ENCODE measurements at regions not wholly inside any gene's neighbourhood (a gene's known extent, or its start where the extent isn't known, plus 50 kb on each side); places are given as distances from the start of the nearest gene placed in this dataset.
"Not testable (repeated sequence)": the region's sequence is repeated elsewhere in the genome, so short reads cannot be mapped to it uniquely, and the experiment has no call there.

DNA sequence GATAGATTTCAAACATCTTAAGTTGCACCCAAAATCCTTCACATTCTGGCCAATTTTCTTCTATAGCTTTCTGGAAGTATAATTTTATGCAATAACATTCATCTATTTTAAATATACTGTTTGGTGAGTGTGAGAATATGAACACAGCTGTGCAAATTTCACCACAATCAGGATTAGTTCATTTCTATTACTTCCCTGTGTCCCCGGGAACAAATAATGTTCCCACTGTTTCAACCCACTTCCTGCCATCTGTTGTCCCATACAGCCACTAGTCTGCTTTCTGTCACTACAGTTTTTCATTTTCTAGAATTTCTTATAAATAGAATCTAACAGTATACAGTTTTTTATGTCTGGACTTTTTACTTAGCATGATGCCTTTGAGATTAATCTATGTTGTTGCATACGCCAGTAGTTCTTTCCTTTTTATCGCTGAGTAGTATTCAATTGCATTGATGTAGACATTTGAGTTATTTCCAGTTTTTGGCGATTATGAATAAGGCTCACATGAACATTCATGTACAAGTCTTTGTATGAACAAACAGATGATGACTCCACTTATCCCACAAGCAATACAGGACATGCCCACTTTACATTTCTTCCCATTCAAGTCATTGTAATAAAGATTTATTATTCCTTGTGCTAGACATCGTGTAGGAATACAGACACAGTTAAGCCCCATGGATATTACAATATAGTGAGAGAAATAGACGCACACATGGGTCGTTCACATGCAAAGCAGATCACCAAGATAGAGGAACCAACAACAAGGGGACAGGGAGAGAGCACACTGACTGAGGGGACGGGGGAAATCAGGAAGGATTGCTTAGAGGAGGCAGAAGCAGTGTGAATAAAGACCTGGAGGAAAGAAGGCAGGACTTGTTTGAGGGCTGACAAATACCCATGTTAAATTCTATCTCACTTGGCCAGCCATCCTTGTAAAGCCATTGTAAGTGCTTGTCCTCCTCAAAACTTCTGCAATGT, 72.9 kb upstream of the PAX8 start:
- H3K4me3 ChIP-seq, result no peak overlapping the region
- 37 to 42% methylated on average over 8 of the region's 8 CpGs for WGBS, 2 donors
- no peaks in the 10 kb centered on the region for H3K4me1 ChIP-seq
- H3K9me3 ChIP-seq, result no peaks in the 10 kb centered on the region
- H3K27ac ChIP-seq, result no peak overlapping the region
- no peak for TF ChIP-seq POLR2A (IDR thresholded peaks at IDR 0.05)
- TF ChIP-seq EP300 (IDR thresholded peaks at IDR 0.05), result no peak
- TF ChIP-seq, protein P1, sequence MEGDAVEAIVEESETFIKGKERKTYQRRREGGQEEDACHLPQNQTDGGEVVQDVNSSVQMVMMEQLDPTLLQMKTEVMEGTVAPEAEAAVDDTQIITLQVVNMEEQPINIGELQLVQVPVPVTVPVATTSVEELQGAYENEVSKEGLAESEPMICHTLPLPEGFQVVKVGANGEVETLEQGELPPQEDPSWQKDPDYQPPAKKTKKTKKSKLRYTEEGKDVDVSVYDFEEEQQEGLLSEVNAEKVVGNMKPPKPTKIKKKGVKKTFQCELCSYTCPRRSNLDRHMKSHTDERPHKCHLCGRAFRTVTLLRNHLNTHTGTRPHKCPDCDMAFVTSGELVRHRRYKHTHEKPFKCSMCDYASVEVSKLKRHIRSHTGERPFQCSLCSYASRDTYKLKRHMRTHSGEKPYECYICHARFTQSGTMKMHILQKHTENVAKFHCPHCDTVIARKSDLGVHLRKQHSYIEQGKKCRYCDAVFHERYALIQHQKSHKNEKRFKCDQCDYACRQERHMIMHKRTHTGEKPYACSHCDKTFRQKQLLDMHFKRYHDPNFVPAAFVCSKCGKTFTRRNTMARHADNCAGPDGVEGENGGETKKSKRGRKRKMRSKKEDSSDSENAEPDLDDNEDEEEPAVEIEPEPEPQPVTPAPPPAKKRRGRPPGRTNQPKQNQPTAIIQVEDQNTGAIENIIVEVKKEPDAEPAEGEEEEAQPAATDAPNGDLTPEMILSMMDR (IDR thresholded peaks at IDR 0.05), result no peak
- no peaks in the 10 kb centered on the region for H3K36me3 ChIP-seq
- DNase-seq (ENCODE audit: low spot score in 2 of 2), result no peak
- H3K27me3 ChIP-seq, result no peaks in the 10 kb centered on the region

DNA sequence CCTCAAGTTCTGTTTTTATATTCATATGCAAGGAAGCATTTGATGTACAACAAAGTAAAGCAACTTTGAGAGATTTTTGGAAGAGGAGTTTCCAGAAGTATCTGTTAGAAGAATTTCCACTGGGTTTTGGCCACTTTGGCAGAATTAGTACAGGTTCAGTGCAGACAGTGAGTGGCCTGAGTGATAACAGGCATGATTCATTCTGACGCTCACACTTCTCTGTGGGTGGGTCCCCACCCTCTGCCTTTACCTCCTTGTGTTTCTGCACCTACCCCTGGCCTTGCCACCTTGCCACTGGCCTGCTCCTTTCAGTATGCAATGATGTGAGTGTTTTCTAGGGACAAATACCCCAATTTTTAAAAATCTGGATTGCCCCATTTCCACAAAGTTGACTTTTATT, 65.1 kb upstream of the PAX8 start:
- not testable (repeated sequence) for H3K4me3 ChIP-seq; H3K27me3 ChIP-seq; H3K36me3 ChIP-seq; H3K9me3 ChIP-seq; H3K27ac ChIP-seq; H3K4me1 ChIP-seq; DNase-seq (ENCODE audit: low spot score in 2 of 2)
- 91 to 96% methylated on average over 1 of the region's 1 CpG for WGBS, 2 donors

DNA sequence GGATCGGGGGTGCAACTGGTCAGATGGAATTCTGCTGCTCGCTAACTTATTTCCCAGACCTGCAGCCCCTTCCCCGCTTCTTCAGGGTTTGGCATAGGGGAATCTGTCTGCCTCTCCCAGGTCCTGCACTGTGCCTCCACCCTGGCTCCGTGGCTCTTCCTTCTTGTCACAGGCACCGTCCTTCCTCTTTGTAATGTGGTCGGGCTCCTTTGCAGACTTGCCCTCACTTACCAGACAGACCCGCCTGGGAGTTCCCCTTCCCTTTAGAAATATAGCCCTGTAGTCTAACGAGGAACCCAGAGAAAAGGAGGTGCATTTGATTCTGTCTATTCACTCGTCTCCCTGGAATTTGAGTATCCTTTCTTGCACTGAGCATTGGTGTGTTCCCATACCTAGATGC, 63.9 kb upstream of the PAX8 start:
- no peak overlapping the region for H3K27ac ChIP-seq
- no peak overlapping the region for H3K4me3 ChIP-seq
- TF ChIP-seq, protein P1 (IDR thresholded peaks at IDR 0.05), result no peak
- TF ChIP-seq EP300 (IDR thresholded peaks at IDR 0.05), result no peak
- TF ChIP-seq POLR2A (IDR thresholded peaks at IDR 0.05), result no peak
- no peaks in the 10 kb centered on the region for H3K36me3 ChIP-seq
- H3K27me3 ChIP-seq, result no peaks in the 10 kb centered on the region
- no peaks in the 10 kb centered on the region for H3K4me1 ChIP-seq
- no peaks in the 10 kb centered on the region for H3K9me3 ChIP-seq
- 52 to 62% methylated on average over 9 of the region's 9 CpGs for WGBS, 2 donors
- peak in 1 of 2 donors; percentile 9 for DNase-seq (ENCODE audit: low spot score in 2 of 2)

DNA sequence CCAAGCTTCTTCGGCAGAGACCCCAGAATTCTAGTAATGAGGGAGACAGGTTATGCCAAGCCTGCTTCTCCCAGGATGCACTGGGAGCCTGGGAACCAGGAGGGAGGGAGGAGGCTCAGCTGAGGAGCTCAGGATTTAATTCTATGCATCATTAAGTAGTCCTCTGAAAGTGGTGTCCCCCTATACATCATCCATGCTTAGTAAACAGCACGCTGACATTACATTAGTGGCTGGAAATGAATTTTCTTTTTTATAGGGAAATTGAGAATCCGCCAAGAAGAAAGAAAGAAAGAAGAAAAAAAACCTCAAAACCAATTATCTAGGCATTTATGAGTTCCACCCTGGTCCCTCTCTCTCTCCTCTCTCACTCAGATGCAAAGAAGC, 63.1 kb upstream of the PAX8 start:
- not testable (repeated sequence) for H3K4me3 ChIP-seq; H3K27ac ChIP-seq; DNase-seq (ENCODE audit: low spot score in 2 of 2); H3K27me3 ChIP-seq; H3K9me3 ChIP-seq; H3K36me3 ChIP-seq; H3K4me1 ChIP-seq
- 64 to 71% methylated on average over 3 of the region's 3 CpGs for WGBS, 2 donors

DNA sequence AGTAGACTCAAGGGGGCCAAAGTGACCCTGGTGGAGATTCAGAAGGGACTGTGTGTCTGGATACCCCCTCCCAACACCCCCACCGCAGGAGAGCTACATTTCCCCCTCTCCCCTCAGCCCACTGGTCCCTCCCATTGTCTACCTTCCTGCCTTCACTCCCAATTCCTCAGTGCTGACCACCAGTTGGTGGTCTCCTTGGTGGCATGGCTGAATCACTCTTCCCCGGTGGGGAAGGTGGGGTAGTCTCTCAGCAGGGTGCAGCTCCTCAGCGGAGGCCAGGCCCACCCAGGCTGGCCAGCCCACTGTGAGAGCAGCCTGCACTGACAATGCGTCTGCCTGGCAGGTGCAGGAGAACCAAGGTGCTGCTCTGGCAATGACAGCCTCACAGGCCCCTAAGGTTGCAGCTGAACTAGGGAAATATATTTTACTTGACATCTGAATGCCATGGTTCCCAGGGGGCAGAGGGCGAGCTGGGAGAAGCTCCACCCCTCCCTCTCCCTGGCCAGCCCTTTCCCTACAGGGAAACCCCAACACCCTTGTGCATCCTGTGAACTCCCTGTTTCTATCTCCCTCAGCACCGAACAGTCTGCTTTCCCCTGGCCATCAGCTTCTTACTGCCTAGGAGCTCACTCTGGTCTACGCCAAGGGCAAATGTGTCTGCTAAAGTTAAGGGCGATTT, 62.6 kb upstream of the PAX8 start:
- TF ChIP-seq POLR2A (IDR thresholded peaks at IDR 0.05) (no peak), EP300 (IDR thresholded peaks at IDR 0.05) (no peak)
- TF ChIP-seq, protein P1 (IDR thresholded peaks at IDR 0.05), result no peak
- H3K9me3 ChIP-seq, result no peaks in the 10 kb centered on the region
- H3K27me3 ChIP-seq, result no peaks in the 10 kb centered on the region
- no peak overlapping the region for H3K4me3 ChIP-seq
- H3K4me1 ChIP-seq, result no peaks in the 10 kb centered on the region
- H3K27ac ChIP-seq, result no peak overlapping the region
- no peak for DNase-seq (ENCODE audit: low spot score in 2 of 2)
- H3K36me3 ChIP-seq, result no peaks in the 10 kb centered on the region
- 59 to 63% methylated on average over 8 of the region's 8 CpGs for WGBS, 2 donors

DNA sequence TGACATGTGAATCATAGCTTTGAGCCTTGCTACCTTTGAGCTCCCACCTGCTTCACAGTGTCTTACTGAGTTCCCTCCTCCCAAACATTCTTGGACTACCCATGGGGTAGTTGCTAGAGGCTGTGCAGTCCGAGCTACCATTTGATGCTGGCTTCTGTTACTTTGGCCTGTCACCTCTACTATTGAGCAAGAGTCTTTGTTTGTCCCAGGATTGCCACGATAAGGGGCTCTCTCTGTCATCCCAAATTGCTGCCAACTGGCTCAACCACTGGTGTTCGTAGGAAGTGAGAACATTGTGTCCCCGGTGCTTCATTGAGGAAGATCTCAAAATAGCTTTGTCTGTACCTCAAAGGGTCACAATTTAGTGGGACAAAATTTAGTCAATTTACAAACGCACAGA, 59.1 kb upstream of the PAX8 start:
- DNase-seq (ENCODE audit: low spot score in 2 of 2), result peak; percentile 41 to 76
- no peak for TF ChIP-seq POLR2A (IDR thresholded peaks at IDR 0.05)
- peak in 1 of 2 donors; percentile 75 for TF ChIP-seq EP300 (IDR thresholded peaks at IDR 0.05)
- TF ChIP-seq, protein P1 (IDR thresholded peaks at IDR 0.05), result no peak
- H3K4me3 ChIP-seq, result no peak overlapping the region
- H3K27ac ChIP-seq, result no peak overlapping the region
- H3K9me3 ChIP-seq, result no peaks in the 10 kb centered on the region
- no peaks in the 10 kb centered on the region for H3K36me3 ChIP-seq
- H3K4me1 ChIP-seq, result no peaks in the 10 kb centered on the region
- 54 to 58% methylated on average over 5 of the region's 5 CpGs for WGBS, 2 donors
- H3K27me3 ChIP-seq, result no peaks in the 10 kb centered on the region

All from tibial nerve (tissue), 4 donors.